Cerebellar cortex (tissue), 1 donor: ENCODE measurements at regions not wholly inside any gene's neighbourhood (a gene's known extent, or its start where the extent isn't known, plus 50 kb on each side); places are given as distances from the start of the nearest gene placed in this dataset.

ENCODE experiments used
- DNase-seq: peaks from one replicate; pipeline ENCODE4 v3.0.0-alpha.2; 2015; ENCODE audit warnings: low spot score

DNA sequence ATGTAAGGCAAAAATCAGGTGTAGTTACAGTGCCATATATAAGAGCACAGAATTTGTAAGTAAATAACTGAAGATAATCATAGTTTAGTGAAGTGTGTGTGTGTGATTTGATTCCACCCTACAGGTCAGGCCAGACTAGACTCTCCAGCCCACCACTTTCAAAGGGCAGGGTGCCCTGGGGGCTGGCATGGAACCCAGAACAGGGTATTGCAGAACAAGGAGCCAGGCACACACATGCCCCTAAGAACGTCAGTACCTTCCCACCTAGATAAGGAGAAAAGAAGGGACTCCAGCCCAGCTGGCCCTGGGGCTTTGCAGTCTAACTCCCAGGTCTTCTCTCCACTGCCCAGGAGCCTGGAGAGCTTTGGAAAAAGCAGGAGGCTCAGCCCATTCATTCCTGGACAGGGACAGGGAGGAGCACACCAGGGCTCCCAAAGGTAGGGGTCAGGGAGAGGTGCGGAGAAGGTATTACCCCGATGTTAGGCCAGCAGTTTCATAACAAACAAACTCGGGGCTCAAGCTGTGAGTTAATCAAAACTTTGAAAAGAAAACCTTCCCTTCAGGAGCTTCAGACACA is 149.7 kb upstream of the VANGL1 start:
- DNase-seq = no peak

- DNase-seq = no peak
These were observed 150.3 kb upstream of the VANGL1 start for GRCh38 chr1:115491298-115492018.

DNA sequence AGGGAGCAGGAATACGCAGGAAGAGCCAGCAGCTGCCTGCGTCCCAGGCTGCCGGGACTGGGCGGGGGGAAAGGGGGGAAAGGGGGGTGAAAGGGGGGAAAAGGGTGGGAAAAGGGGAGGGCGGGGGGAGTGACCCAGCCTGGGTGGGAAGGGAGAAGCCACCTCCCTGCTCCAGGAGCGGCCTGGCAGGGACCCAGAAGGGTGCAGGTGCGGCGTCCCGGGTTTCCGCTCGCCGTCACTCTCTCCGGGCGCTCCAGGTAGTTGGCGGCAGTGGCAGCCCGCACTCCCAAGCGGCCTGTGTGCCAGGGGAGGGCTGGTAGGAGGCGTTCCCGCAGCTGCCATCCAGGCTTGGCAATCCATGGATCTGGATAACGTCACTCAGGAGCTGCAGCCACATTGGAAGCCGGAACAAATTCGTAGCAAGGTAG is 141.0 kb upstream of the NGF start:
- DNase-seq = no peak

DNA sequence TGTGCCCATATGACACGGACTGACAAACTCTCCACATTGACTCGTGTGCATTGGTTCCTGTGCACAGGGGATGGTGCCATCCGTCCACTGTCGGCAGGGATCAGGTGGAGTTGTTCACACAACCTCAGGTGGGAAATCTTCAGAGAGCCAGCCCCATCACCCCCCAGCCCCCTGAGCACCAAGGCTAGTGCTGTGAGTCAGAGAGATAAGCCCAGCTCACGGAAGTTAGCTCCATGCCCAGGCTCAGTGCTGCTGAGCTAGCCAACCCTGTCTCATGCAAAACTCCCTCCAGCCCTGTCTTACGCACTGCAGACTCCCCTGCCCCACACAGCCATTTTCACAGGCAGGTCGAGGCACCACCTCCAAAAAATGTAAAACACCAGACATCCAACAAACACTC is 139.0 kb upstream of the NGF start:
- no peak for DNase-seq

GRCh38 chr1:115476616-115477015 is 138.6 kb upstream of the NGF start:
- no peak for DNase-seq

GRCh38 chr1:115475901-115476300 is 137.9 kb upstream of the NGF start:
- no peak for DNase-seq

DNA sequence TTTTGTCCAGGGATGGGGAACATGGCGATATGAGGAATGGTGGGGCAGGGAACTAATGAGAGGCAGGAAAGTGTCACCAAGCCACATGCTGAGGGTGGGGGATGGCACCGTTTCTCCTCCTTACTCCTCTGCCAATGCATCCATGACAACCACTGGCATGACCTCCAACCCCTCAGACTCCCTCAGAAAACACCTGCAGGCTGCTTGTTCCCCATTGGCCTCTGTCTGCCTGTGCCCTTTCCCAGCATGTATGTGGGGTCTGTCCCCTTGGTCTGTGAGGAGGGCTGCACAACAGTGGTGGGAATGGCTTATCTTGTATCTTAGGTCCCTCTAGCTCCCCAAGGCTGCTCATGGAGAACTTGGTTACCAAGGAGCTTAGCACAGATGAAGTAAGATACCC is 137.2 kb upstream of the NGF start:
- no peak for DNase-seq

DNA sequence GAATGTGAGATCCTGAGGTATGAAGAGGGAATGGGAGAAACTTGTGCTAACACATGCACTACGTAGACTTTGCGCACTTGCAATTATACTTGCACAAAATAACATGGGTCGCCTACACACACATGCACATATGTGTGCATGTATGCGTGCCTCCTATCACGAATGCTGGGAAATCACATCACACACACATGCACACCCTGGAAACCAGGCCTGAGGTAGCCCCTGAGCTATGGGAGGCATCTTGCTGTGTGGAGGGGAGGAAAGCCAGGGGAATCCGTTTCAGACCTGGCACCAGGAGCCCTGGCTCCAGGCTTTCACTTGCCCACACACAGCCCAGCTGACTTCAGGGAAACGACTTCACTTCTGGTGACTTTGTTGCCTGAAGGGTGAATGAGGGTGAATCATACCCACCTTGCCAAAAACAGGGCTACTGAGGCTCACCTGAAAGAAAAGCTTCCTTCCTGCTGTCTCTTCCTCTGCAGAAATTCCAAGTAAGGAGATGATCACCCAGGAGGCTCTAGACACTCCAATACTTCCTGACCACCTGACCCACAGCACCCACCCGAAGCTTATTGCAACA is 136.0 kb upstream of the NGF start:
- DNase-seq = no peak

- DNase-seq = peak; percentile 8
These were observed 131.8 kb upstream of the NGF start for GRCh38 chr1:115469703-115470476.

- DNase-seq = no peak
These were observed 129.7 kb upstream of the NGF start for GRCh38 chr1:115467790-115468189.

DNA sequence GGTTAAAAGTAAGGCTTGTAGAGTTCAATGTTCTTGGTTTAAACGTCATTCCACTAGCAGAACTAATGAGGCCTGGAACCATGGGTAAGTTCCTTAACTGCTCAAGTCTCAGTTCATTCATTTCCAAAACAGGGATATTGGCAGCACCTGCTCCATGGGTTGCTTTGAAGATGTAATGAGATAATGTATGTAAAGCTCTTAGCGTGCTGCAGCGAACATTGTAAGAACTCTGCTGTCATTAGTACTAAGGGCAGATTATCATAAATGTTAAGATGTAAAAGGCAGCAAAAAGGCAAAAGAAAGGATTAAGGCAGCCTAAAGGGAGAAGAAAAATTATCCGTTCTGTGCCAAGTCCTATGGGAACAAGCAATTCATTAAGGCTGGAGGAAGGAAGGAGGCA is 129.1 kb upstream of the NGF start:
- no peak for DNase-seq

DNA sequence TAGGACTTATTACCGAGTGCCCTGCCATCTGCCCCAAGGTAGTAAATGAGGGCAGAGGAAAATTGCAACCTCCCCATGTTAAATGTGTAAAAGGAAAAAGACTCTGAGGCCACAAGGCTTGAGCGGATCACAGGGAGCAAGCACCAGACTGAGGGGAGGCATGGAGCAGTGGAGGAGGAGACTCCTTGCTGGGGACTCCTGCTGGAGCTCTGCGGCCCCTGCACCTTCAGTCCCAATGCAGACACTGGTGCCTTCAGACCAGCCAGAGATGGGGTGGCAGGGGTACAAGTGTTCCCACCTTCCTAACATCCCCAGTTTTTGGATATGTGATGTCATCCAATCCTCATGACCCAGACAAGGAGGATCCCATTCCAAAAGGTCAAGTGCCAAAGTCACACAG is 128.4 kb upstream of the NGF start:
- no peak for DNase-seq

DNA sequence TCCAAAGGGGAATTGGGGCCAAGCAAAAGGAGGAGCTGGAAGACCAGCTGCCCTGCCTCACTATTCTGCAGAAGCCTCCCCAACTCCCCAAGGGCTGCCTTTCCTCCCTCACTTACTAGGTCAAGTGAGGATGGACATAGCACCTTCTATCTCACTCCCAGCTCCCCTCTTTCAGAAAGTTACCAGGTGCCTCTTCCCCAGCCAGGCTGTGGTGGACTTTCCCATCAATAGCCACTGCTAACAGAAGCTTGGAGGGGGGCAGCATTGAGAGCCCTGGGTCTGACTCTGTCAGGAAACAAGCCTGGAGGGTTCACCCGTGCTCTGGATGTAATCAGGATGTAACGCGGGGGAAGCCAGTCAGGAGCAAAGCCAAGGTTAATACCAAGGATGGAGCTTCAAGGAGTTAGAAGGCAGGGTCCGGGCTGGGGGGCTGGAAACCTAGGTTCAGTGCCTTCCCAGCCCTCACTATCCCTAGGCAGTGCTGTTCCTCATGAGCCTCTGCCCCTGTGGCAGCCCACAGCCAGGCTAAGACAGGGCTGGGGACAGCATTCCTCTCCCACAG is 127.8 kb upstream of the NGF start:
- no peak for DNase-seq

DNA sequence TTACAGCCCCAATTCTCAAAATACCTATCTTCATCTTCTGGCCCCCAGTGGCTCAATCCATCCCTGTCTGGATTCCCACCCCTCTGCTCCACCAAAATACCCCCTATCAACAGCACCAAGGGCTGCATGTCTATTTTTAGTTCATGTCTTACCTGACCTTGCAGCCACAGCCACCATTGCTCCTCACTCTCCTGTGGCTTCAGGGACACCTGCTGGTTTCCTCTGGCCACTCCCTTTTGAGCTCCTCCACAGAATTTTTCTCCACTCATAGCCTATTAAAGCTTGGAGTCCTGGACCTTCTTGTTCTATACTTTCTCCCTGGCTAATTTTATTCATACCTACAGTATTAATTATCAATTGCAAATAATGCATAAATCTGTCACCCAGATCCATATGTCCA is 125.3 kb upstream of the NGF start:
- no peak for DNase-seq

DNA sequence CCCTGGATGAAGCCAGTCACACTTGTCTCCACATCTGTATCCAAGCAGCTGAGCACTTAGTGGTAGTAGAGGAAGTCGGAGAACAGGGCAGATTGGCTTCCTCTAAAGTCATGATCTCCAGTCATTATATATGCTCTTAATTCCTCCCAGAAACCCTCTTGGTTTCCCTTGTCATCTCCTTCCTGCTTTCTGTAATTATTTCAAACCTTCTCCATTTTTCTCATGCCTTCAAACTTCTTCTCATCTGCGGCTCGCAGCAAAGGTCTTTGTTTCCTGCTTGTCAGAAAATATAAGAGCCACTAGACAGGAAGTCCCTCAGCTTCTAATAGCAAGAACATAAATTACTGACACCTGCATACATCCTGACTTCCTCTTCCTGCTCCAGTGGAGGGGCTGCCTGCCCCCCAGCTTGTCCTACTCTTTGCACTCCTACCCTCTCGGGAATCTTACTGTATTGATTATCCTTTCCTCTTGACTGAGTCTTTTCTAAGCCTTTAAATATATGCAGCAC is 124.6 kb upstream of the NGF start:
- no peak for DNase-seq

GRCh38 chr1:115461526-115461925 is 123.5 kb upstream of the NGF start:
- DNase-seq = no peak

DNA sequence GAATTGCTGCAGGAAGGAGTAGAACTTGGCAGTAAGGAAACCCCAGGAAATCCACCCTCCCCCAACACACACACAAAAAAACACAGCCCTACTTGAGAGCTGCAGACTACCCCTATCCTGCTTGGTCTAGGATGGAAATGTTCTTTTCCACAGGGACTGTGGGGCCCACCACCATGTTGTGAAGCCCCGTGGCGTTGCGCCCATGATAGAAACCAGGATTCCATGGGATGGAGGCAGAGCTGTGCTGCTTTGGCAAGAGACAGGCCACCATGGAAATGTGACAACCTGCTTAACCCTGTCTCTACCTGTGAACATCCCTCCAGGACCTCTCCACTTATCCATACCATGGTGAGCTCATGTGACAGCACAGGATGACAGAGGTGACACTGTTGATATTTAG is 121.1 kb upstream of the NGF start:
- no peak for DNase-seq

DNA sequence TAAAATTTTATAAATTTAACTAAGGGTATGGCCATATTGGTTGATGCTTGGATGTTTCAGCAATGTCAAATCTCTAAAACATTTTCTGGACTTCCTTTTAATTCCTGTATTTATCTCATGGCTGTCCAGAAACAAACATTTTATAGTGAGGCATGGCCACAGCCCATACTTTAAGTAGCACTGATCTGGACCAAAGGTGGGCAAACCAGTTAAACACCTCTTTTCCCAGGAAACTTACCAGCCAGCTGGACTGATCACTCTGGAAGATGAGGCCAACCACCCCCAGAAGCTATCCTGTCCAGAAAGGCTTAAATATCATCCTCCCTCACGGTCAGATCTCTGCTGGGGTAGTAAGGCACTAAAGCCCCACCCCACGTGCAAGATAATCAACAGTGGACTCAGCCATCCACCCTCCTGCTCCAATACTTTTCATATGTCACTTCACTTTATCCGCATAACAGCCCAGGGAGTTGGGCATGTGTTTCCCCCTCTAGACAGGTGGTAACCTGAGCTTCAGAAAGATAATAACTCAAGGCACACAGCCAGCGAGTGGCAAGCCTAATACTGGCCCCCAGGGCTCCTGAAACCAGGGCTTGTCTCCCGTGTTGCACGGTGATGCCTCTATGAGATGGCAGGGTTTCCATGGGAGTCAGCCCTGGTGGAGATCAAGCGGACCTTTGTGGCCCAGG is 120.5 kb upstream of the NGF start:
- DNase-seq = no peak

DNA sequence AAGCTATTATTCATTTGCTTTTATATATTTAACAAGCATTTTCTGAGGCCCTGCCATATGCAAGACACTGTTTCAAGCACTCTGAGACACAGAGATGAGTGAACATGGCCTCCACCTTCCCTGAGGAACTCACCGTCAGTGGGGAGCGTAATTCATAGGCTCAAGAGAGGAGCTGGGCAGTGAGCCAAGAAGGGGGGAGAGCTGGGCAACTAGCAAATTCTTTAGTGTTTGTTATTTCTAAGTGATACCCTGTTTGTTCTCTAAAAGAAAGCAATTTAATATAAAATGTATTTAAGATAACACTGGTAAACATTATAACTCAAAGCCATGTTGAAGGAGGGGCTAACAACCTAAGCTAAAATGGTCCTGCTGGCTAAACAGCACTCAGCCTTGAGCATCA is 119.2 kb upstream of the NGF start:
- DNase-seq = no peak

GRCh38 chr1:115456441-115456961 is 118.5 kb upstream of the NGF start:
- no peak for DNase-seq

DNA sequence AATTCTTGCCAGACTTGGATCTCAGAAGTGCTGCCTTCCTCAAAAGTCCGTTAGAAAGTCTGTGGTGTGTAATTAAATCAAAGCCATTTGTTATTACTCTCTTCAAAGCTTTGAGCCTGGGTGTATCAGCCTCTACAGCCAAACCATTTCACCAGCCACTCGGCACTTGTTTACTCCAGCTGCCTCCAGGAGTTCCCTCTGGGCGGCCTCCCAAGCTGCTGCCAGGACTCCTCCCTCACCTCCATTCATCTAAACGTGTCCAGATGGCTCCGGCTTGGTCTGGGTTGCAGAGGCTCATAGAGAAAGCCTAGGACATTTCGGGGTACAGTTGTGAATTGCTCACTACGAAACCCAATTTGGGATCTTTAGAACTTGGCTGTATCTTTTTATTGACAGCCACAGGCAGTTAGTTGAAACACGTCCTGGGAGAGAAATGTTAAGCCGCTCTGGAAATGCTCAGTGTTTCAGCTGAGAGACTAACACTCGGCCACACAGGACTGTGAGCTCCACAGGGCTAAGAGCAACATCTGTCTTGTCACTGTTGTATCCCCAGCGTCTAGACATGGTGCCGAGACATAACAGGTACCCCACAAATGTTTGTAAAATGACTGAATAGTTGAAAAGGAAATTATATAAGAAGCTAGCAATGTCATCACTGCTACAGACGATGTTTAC is 116.9 kb upstream of the NGF start:
- no peak for DNase-seq
